ENCODE measurements at regions not wholly inside any gene's neighbourhood (a gene's known extent, or its start where the extent isn't known, plus 50 kb on each side); places are given as distances from the start of the nearest gene placed in this dataset.
"Not testable (repeated sequence)": the region's sequence is repeated elsewhere in the genome, so short reads cannot be mapped to it uniquely, and the experiment has no call there.

GRCh38 chr10:28095791-28096378 lies 97.0 kb upstream of the ODAD2 start:
- H3K4me3 ChIP-seq (ENCODE audit: low read depth, low read length): no peak overlapping the region
- no peak for TF ChIP-seq CTCF (IDR thresholded peaks at IDR 0.05; ENCODE audit: borderline replicate concordance, insufficient read depth, low read depth, low read length)

- no peak overlapping the region for H3K4me3 ChIP-seq (ENCODE audit: low read depth, low read length)
Observed at GRCh38 chr10:28094121-28094520, 95.2 kb upstream of the ODAD2 start.

GRCh38 chr10:28091913-28092312 lies 93.0 kb upstream of the ODAD2 start:
- no peak overlapping the region for H3K4me3 ChIP-seq (ENCODE audit: low read depth, low read length)
- TF ChIP-seq CTCF (IDR thresholded peaks at IDR 0.05; ENCODE audit: borderline replicate concordance, insufficient read depth, low read depth, low read length): no peak

More at GRCh38 chr10:28094121-28094520, 95.2 kb upstream of the ODAD2 start:
- TF ChIP-seq CTCF (IDR thresholded peaks at IDR 0.05; ENCODE audit: borderline replicate concordance, insufficient read depth, low read depth, low read length): no peak

GRCh38 chr10:28090506-28090905 lies 91.6 kb upstream of the ODAD2 start:
- no peak for TF ChIP-seq CTCF (IDR thresholded peaks at IDR 0.05; ENCODE audit: borderline replicate concordance, insufficient read depth, low read depth, low read length)
- H3K4me3 ChIP-seq (ENCODE audit: low read depth, low read length): no peak overlapping the region

GRCh38 chr10:28089467-28089866 lies 90.6 kb upstream of the ODAD2 start:
- TF ChIP-seq CTCF (IDR thresholded peaks at IDR 0.05; ENCODE audit: borderline replicate concordance, insufficient read depth, low read depth, low read length): no peak
- no peak overlapping the region for H3K4me3 ChIP-seq (ENCODE audit: low read depth, low read length)

- no peak overlapping the region for H3K4me3 ChIP-seq (ENCODE audit: low read depth, low read length)
- no peak for TF ChIP-seq CTCF (IDR thresholded peaks at IDR 0.05; ENCODE audit: borderline replicate concordance, insufficient read depth, low read depth, low read length)
Observed at GRCh38 chr10:28087661-28088351, 88.9 kb upstream of the ODAD2 start.

GRCh38 chr10:28085760-28086159 lies 86.9 kb upstream of the ODAD2 start:
- H3K4me3 ChIP-seq (ENCODE audit: low read depth, low read length): not testable (repeated sequence)
